HFF-Myc (cell line): ENCODE measurements at regions not wholly inside any gene's neighbourhood (a gene's known extent, or its start where the extent isn't known, plus 50 kb on each side); places are given as distances from the start of the nearest gene placed in this dataset.

Experiments
- DNase-seq: peaks from one replicate; pipeline ENCODE4 v3.0.0-alpha.2; 2011; ENCODE audit warnings: low read depth; ENCODE audit errors: extremely low read depth
- H3K4me3 ChIP-seq: replicated peaks from 2 replicates; pipeline ENCODE4 v1.5.1; 2011; ENCODE audit warnings: low read depth, mild to moderate bottlenecking, control low read depth, low read length
- TF ChIP-seq, protein P1 (sequence below): IDR thresholded peaks from 2 replicates; pipeline ENCODE4 v1.5.1; 2012; ENCODE audit warnings: mild to moderate bottlenecking, low read depth, low read length, control low read depth; ENCODE audit errors: missing control alignments

DNA sequence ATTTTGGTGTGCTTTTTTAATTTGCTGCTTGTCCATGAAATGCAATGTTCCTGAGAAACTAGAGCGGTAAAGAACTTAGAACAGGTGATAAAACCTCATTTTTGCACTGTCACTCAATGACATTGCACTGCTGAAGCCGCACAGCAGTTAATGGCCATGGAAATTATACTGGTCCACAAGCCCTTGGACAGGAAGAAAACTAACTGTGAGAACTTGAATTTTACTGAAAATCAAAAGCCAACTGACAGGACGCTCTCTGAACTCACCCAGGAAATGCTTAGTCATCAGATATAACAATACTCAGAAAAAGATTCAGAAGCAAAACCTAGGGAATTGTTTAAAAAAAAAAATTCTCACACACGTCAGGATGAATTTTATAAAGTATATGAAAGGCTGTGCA is 246.4 kb upstream of the SLC7A11 start:
- H3K4me3 ChIP-seq: no peak overlapping the region
- DNase-seq: no peak
- TF ChIP-seq, protein P1, sequence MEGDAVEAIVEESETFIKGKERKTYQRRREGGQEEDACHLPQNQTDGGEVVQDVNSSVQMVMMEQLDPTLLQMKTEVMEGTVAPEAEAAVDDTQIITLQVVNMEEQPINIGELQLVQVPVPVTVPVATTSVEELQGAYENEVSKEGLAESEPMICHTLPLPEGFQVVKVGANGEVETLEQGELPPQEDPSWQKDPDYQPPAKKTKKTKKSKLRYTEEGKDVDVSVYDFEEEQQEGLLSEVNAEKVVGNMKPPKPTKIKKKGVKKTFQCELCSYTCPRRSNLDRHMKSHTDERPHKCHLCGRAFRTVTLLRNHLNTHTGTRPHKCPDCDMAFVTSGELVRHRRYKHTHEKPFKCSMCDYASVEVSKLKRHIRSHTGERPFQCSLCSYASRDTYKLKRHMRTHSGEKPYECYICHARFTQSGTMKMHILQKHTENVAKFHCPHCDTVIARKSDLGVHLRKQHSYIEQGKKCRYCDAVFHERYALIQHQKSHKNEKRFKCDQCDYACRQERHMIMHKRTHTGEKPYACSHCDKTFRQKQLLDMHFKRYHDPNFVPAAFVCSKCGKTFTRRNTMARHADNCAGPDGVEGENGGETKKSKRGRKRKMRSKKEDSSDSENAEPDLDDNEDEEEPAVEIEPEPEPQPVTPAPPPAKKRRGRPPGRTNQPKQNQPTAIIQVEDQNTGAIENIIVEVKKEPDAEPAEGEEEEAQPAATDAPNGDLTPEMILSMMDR: no peak

DNA sequence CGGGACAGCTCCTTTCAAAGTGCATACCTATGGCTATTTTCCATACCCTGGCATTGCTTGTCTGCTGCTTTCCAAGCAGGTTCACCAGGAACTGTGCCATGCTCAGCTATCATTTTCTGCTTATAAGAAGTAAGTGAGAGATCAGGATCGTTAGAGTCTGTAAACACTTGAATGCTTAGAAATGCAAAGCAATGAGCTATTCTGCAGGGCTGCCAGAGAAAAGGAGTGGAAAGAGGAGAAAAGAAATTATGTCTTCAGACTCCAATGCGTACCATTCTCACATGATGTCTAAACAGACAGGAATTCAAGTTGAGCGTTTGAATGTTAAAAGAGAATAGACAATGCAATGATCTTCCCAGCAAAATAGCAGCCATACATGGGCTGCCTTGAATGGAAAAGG is 245.5 kb upstream of the SLC7A11 start:
- no peak overlapping the region for H3K4me3 ChIP-seq
- no peak for DNase-seq
- TF ChIP-seq, protein P1: no peak

DNA sequence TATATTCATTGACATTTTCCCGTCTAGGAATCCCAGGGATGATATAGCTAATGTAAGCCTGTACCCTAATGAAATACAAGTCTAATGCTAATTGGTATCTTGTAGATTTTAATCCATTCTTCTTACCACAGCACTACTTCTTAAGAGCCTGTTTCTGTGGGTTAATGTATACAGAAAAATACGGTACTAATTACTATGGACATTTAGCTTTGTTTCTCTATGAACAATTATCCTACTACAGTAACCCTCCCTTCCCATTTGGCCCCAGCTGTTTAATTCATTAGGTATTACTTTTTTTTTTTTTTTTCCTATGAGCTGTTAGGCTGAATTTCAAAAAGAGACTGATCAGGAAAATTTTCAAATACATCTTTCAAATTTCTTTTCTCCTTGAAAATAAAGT is 245.1 kb upstream of the SLC7A11 start:
- TF ChIP-seq, protein P1: no peak
- DNase-seq: no peak
- H3K4me3 ChIP-seq: no peak overlapping the region

DNA sequence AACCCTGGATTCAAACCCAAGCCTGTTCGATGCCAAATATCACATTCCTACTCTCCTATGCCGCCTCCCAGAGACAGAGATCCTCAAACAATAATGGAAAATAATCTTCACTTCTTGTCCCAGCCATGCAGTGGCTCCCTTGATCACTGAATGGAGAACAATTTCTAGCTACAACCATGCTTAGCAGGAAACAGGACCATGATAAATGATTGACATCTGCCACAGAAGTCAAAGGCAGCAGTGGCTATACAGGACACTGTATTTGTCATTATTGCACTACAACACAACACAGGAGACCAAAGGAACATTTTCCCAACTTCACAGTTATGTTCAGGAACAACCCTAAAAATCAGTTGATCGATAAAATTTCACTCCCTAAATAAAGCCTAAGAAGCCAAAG is 243.3 kb upstream of the SLC7A11 start:
- no peak for DNase-seq
- TF ChIP-seq, protein P1: no peak
- no peak overlapping the region for H3K4me3 ChIP-seq

DNA sequence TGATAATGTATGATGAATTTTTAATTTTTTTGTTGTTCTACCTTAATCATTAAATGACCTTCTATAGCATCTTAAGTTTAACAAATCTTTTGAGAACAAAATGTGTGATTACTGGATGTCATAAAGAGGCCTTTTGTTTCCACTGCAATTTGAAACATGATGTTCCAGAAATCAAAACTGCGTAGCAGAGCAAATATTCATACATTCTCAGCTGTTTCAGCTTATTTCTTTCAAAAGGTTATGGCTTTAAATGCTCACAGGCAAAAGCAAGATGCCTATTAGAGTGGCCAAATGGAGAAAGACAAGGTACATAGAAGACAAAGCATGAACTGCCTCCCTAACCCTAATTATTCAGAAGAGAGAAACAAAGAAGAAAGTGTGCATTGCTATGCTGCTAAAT is 233.0 kb upstream of the SLC7A11 start:
- TF ChIP-seq, protein P1: no peak
- no peak overlapping the region for H3K4me3 ChIP-seq
- DNase-seq: no peak

DNA sequence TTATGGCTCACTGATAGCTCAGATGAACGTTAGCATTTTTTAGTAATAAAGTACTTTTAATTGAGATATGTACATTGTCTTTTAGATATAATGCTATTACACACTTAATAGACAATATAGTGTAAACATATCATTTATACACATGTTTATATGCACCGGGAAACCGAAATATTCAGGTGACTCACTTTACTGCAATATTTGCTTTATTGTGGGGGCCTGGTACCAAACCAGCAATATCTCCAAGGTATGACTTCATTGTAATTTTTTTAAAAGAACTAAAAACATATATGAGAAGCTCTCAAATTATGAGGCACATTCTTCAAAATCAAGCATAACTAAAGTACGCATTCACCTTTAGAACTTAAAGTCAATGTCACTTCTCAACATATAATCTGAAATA is 231.2 kb upstream of the SLC7A11 start:
- TF ChIP-seq, protein P1: no peak
- no peak for DNase-seq

More for the DNA sequence above, 231.2 kb upstream of the SLC7A11 start:
- no peak overlapping the region for H3K4me3 ChIP-seq
